Activated T-cell treated with anti-CD3 and anti-CD28 coated beads, Interleukin-2, amount 50 U/mL, for 1 hour (primary cell): ENCODE measurements at regions not wholly inside any gene's neighbourhood (a gene's known extent, or its start where the extent isn't known, plus 50 kb on each side); places are given as distances from the start of the nearest gene placed in this dataset.
"Not testable (repeated sequence)": the region's sequence is repeated elsewhere in the genome, so short reads cannot be mapped to it uniquely, and the experiment has no call there.

Experiments
- DNase-seq: peaks from one replicate; pipeline ENCODE4 v3.0.0-alpha.2; 2020

DNA sequence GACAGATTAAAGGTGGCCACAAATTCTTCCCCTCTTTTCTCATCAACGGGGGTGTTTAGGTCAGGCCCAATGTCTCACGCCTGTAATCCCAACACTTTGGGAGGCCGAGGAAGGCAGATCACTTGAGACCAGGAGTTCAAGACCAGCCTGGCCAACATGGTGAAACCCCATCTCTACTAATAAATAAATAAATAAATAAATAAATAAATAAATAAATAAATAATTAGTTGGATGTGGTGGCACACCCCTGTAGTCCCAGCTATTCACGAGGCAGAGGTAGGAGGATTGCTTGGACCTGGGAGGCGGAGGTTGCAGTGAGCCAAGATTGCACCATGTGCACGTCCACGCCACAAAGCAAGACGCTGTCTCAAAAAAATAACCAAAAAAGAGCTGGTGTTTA, 180.7 kb downstream of the FASLG start:
- not testable (repeated sequence) for DNase-seq

DNA sequence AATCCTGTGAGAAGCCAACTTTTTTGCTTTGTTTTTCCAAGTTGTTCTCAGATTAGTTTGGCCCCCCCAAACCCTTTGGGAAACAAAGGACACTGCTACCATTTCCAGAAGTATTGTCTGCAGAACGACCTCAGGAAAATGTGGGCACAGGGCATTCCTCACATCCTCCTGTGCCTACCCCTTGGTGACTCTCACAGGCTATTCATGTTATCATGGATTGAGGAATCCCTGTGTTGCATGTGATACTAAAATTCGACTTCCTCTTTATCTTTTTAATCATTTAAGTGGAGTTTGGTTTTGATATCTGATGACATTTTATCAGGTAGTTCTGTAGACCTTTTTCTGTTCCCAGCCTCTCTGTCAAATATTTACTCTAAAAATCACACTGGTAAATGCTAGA, 184.5 kb downstream of the FASLG start:
- DNase-seq: no peak

DNA sequence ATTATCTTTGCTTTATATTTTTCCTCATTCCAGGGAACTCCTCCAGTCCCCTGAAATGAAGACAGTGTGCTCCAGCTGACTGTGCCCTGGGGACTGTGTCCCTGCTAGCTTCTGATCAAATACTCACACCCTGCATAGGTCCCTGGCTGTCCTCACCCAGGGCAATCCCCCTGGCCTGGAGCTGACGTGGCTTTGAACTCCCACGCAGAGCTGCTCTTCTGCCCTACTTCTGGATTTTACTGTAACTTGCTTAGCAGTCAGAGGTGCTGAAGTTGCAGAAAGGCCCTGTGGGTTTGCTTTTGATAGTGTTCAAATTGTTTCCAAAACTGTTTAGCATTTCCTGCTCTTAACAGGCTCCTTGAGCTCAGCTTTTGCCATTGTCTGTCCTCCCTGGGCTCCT, 186.5 kb downstream of the FASLG start:
- DNase-seq: peak; percentile 25

DNA sequence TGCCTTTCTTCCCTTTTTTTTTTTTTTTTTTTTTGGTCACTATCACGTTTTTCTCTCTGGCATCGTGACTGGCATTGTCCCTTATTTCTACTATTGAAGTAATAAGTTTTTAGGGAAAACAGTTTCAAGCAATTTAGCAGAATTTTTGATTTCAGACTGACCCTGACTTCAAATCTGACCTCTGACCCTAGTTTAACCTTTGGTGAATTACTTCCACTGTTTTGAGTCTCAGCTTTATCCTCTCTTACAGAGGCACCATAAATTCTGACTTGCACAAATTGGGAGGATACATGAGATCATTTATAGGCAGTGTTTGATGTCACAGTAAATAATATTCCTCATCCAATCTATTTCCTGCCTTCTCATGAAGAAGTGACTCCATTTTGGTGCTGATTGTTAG, 187.0 kb downstream of the FASLG start:
- no peak for DNase-seq

DNA sequence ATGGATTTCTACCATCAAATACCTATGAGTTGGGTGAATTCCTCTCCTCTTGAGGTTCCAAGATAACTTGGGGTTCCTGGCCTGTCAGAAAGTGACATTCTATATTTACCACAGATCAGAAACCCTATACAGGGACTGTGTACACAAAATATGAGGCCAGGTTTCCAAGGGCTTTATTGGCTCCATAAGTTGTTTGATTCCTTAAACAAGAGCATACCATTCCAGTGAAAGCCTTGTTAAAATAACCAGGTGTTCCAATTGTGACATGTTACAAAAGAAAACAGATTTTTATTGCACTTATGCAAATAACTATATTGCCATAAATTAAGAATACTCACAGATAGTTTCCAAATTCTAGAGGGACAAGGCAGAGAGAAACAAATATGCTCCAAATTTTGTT, 188.9 kb downstream of the FASLG start:
- not testable (repeated sequence) for DNase-seq

DNA sequence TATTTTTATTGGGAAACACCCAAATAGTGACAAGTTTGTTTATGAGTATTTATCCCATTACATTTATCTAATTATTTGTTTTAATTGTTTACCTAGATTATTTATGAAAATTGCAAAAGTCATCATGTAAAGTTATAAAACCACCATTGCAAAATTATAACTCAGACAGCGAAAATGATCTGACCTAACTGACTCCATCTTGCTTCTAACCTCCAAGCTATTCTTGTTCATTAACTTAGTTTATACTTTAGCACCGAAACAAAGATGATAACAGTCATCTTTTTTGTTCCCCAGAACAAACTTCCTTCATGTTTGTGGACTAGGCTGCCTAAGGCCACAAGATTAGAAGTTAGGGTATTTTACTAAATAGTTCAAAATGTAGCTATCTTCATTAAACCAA, 190.8 kb downstream of the FASLG start:
- DNase-seq: no peak

DNA sequence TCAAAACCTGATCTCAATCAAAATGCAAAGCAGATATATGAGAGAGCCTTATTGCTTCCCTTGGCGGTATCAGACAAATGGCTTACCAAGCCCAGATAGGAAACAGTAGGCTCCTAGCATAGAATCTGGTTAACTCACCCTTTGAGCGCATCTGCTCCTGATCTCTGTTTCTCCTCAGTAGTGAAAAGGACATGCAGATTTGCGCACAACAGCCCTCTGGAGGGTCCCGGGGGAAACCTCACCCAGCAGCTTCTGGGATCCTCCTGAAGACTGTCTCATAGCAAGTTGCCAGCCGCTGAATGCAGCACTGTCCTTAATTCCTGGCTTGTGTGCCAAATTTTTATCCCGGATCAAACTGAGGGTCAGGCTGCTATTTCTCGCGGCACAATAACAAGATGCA, 192.2 kb downstream of the FASLG start:
- DNase-seq: no peak

DNA sequence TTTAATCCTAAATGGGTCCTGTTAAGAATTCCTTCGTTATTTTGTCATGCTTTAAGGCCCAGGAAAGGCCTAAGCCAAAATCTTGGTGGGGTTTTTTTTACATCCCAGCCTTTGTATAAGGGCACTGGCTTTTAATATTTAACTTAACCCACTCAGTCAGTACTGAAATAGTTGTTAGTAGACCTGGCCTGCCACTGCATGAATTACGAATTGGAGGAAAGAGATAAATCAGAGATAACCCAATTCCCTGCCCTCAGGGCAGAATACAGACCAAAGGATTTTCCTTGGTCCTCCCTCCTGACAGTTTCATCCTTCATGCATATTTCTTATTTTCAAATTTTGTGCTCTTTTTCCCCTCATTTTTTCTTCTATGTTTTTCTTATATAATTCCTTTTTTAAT, 193.0 kb downstream of the FASLG start:
- no peak for DNase-seq

DNA sequence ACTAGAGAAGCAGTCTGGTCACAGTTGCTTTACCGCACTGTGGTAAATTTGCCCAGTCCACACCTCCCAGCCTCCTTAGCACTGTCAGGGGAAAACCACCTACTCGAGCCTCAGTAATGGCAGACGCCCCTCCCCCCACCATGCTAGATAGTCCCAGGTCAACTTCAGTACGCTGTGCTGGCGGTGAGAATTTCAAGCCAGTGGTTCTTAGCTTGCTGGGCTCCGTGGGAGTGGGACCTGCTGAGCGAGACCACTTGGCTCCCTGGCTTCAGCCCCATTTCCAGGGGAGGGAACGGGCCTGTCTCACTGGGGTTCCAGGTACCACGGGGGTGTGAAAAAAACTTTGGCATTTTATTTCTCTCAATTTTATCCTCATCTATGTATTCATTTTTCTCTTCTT, 194.8 kb downstream of the TNFSF18 start:
- not testable (repeated sequence) for DNase-seq

DNA sequence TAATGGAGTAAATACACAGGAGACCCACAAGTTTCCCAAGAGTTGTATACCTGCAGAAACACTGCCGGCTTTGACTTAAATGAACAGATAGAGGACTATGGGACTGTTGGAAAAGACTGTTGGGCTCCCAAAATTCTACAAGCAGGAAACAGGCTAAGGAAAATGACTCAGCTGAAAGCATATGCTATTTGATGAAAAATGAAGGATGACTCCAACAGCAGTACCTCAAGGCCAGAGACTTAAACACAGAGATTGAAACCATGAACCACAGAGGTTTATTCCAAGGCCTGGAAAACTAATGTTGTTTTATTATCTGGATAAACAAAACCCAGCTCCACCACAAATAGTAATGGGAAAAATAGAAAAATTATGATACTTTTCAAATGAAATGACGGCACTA, 187.7 kb downstream of the TNFSF18 start:
- no peak for DNase-seq

DNA sequence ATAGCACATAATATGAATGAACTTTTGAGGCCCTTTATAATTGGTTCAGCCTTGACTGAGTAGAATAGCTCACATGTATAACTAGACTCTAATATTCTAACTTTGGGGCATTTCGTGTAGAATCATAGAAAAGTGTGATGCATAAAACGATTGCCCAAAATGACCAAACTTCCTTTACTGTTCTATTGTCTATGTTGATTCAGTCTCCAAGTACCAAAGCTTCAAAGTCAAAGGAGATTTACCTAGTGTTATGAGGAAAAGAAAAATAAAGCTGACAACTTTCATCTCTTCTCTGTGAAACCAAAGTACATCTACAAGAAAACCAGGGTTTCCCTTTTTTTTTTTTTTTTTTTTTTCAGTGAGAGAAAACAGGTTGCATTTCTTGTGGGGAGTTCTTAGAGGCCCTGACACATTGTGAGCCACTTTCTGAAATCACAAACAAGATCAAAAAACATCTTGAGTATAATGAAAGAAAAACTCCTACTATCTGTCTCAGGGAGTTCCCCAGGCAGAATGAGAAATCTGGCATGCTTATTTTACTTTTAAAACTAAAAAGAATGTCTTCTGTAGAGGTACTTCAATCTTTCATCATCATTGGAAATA, 183.4 kb downstream of the TNFSF18 start:
- DNase-seq: no peak

DNA sequence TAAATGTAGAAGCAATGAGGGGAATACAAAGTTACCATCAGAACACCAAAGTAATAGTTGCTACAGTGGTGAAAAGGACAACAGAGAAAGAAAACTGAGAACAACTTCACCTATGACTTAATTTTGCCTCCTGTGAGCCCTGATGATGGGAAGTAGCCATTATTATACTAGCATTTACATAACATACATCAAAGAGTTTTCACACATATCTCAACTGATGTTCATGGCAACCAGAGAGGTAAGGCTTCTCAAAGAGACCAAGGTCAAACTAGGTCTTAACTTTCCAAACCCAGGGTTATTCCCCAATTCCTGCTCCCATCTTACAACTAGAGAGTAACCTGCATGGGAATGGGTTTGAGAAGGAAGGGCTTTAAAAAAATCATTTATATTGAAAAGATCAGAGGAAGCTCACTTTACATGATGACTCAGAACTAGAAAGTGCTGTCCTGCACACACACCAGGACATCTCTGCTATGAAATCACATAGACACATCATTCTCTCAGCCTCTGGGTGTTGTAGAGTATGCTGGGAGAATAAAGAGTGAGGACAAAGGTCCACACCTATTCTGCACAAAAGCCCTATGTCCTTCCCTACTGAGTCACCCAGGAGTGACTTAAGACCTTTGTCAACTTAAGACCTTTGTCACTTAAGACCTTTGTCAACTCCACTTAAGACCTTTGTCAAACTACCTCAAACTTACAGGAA, 179.7 kb downstream of the TNFSF18 start:
- DNase-seq: no peak

DNA sequence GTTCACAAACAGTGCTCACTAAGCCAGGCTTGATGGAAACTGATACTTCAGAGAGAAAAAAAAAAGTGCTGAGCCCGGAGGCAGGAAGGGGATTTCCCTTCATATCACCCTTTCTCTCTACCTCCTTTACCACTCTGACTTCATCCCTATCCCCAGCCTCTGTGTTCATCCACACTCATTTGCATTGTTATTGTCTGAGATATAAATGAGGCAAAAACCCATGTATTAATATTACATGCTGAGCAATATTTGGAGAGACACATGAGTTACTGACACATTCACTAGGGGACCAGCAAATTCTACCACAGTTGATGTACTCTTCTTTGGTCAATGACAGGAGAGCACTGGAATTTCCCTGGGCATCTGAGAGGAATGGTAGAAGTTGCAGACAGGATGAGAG, 175.8 kb downstream of the TNFSF18 start:
- no peak for DNase-seq

DNA sequence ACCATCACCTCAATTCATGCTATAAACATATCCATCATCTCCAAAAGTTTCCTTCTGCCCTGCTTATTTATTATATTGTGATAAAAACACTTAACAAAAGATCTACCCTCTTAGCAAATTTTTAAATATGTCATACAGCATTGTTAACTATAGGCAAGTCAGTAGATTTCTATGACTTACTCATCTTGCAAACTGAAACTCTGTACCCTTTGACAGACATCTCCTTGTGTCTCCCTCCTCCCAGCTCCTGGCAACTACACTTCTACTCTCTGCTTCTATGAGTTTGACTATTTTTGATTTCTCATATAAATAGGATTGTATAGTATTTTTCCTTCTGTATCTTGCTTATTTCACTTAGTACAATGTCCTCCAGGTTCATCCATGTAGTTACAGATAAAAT, 174.8 kb downstream of the TNFSF18 start:
- no peak for DNase-seq

DNA sequence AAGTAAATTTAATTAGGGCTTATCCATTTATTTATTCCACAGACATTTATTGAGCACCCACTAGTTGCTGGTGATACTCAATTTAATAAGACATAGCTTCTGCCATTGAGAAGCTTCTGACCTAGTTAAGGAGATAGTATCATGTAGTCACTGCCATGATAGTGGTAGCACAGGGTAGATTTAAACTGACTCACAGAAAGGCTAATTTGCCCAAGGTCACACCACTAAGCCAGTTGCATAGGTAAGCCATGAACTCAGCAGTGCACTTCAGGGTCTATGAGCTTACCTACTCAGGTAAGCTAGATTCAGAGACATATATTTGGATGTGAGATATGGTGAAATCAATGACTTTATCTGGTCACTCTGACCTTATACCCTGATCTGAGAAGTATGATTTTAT, 168.4 kb downstream of the TNFSF18 start:
- DNase-seq: no peak

DNA sequence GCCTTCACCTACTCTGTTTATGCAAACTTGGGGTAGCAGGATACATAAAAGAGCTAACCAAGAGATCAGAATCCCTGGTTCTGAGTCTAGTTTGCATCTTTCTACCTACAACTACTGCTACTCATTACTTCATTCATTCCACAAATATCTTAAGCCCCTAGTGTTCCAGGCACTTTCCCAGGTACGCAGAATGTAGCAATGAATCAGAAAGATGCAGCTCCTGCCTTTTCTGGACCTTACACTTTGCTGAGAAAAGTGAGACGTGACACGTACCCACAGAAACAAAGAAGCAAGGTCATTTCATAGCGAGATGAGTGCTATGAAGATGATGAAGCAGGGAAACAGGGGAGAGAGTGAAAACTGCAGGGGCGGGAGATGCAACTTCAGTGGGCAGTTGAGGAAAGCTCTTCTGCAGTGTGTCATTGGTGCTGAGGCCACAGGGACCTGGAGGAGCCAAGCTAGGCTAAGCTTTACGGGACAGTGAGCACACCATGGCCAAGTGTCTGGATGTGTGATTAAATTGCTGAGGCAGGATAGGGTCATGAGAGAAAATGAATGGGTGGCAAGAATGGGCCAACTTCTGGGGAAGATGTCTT, 167.9 kb downstream of the TNFSF18 start:
- DNase-seq: no peak

DNA sequence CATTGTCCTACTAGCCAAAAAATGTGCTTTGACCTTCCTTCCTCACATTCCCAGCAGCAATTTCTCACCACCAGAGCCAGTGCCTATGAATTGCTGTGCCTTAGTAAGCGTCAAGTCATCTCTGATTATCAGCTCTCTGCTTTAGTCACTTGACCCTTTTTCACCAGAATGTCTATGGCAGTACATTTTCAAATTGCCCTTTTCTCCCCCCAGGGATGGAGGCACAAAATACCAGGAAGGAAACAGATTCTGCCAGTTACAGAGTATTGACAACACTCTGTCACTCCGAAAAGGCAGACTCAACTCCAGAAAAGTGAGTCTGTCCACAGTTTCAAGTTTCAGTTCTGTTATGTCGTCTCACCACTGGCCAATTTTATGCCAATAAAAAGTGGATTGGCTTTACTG, 167.4 kb downstream of the TNFSF18 start:
- DNase-seq: no peak

DNA sequence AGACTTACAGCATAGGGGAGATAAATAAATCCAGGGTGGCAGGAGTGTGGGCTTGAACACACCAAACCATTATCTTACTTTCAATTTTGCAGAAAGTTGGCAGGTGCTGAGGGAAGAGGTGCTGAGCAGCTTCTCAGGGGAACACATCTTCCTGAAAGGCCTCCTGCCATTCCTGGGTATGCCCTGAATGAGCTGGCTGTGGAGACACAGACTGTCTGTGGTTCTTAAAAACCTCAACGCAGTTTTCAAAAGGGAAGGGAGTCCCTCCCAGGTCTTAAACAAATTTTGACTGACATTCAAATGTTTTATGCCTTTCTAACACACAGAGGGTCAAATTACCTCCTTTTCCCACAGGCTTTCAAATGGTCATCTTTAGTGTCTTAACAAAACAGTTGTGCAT, 166.9 kb downstream of the TNFSF18 start:
- no peak for DNase-seq

DNA sequence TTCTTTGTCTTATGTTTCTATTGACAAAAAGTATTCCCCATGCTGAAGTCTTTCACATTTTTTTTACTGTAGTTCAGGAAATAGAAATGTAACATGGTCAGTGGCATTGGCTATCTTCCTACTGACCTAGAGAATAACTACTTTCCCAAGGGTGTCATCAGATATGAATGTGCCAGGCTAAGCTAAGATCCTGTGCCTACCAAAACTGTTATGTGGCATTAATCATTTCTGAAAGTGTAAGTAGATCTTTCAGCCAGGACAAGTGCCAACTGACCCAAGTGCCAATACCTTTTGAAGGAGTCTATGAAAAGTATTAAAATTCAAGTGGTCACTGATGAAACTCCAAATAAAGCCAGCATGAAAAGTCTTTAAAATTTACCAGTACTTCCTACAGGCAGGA, 165.3 kb downstream of the TNFSF18 start:
- no peak for DNase-seq

DNA sequence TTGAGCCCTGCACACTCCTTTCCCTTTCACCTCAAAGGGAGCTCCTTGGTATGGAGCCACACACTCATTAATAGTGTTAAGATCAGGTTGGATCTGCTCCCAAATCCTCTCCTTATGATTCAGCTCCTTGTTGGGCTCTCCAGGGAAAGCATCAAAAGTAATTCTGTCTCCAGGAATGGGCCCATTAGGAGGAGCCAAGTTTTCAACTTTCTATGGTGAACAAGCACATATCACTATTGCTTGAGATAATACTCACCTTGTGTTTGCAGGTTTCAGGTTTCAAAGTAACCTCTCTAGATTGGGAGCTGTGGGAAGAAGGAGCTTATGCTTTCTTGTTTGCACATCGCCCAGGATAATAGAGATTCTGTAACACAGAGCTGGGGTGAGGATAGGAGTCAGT, 164.8 kb downstream of the TNFSF18 start:
- no peak for DNase-seq

DNA sequence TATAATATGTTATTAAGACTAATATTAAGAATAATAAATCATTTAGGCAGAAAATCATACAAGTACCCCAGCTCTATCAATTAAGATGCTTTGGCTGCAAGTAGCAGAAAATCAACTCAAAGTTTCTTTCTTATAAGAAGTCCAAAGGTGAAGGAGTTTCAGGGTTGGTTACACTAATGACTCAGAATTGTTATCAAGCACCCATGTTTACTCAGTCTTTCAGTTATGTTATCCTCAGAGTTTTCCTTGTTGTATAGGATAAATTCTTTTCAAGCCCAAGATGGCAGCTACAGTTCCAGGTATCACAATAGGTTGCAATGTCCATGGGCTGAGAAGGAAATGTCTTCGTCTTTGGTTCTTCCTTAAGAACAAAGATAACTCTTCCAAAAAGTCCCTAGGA, 163.6 kb downstream of the TNFSF18 start:
- DNase-seq: no peak

DNA sequence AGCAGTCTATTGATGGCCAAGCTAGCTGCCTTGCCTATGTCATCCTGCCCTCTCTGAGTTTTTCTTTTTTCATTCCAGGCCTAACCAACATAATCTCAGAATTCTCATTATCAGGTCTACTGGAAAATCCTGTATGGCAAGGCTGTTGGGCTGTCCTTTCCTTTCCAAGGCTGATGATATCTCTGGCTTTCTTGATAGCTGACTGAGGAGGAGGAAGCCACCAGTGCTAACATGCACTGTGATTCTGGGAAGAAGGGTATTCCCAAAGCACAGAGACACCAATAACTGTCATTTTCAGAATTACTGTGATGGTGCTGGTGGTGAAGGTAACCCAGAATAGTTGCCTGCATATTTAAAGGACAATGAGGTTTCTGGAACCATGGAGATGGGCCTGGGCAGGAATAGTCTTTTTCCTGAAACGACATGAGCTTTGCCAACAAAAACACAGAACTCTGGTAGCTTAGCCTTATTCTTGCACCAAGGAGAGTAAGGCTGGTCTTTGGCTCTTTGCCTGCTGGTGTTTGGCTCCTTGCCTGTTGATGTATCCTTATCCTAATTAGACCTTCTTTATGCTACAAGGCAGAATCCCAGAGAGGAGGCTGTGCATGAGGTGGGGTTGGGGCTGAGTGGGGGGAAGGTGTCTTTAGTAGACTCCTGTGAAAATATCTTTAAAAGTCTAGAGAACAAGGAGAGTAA, 157.4 kb downstream of the TNFSF18 start:
- no peak for DNase-seq

DNA sequence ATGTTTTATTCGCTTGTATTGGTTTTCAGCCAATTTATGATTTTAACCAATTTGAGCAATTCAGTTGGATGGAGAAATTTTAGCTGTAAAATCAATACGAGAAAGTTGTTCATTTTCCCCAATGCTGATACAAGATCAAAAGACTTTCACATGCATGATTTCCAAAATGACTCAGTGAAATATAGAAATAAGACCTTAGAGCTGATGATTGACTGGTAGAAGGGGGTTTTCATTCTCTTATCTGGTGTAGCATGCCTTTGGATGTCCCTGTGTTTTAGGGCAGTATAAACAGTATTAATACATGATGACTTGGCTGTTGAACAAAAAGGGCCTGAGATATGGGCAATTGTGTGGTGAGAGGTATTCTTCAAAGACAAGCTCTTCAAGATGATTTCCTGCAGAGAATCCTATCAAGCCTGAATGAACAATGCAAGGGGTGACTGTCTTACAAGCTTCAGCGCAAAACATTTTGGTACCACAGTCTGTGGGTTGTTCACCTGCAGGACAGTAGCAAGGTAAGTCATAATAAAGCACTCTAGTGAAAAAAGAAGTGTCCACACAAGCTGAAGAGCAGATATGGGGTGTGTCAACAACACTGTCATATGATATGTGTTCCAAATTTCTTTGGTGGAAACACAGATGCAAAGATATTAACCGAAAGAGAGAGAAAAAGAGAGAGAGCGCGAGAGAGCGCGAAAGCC, 156.2 kb downstream of the TNFSF18 start:
- DNase-seq: no peak
